GM12878 (cell line): ENCODE measurements at regions not wholly inside any gene's neighbourhood (a gene's known extent, or its start where the extent isn't known, plus 50 kb on each side); places are given as distances from the start of the nearest gene placed in this dataset.

Source experiments
- ATAC-seq: fragments of 200-7000 bp; cut with Tn5 transposase; 3 replicates; pipeline ENCODE4 v1.9.1; 2020; ENCODE audit warnings: mild to moderate bottlenecking, moderate library complexity
- BruUV-seq: library from RNA; stranded (reverse); fragments of 400-500 nt; replicated peaks from 2 replicates; lab custom pipeline; 2021; lab: Mats Ljungman, UMichigan
- CTCF ChIA-PET: fragments of 300-600 bp; sonication (Branson Sonifier 250); formaldehyde crosslinking; extraction: SDS; loops from one replicate; lab custom pipeline; 2021; ENCODE audit warnings: inconsistent platforms; lab: Yijun Ruan, JAX
- POLR2A ChIA-PET: fragments of 350-600 bp; formaldehyde crosslinking; extraction: SDS; loops from one replicate; lab custom pipeline; 2021; ENCODE audit warnings: inconsistent platforms; lab: Charles Lee
- RAD21 ChIA-PET: fragments of 300-600 bp; sonication (Branson Sonifier 250); formaldehyde crosslinking; loops from one replicate; lab custom pipeline; 2023; ENCODE audit warnings: antibody characterized with exemption; ENCODE audit not compliant: unreplicated experiment; lab: Charles Lee
- SMC1A ChIA-PET: fragments of 300-600 bp; sonication (Branson Sonifier 250); formaldehyde crosslinking; loops from one replicate; lab custom pipeline; 2023; ENCODE audit not compliant: unreplicated experiment, uncharacterized antibody; lab: Charles Lee
- DNase-seq: peaks from one replicate; pipeline ENCODE4 v3.0.0-alpha.2; 2011; ENCODE audit warnings: low read depth, low spot score
- FAIRE-seq: peaks from 3 replicates; lab custom pipeline; 2011; peaks lifted over from hg19 to GRCh38; lab: Jason Lieb, UNC
- H2AFZ ChIP-seq: 2 replicates; pipeline ENCODE4 v1.6.0; 2011; ENCODE audit warnings: low read depth, low read length, control low read depth; ENCODE audit not compliant: control insufficient read depth
- H3K27ac ChIP-seq: 2 replicates; pipeline ENCODE4 v1.5.1; 2011; ENCODE audit warnings: control low read depth; ENCODE audit not compliant: control insufficient read depth, insufficient read depth
- H3K27me3 ChIP-seq, 2 experiments: replicated peaks in 1 of 2; 2 replicates each; pipeline versions ENCODE4 v1.6.0 to v1.6.1; 2011; ENCODE audit warnings: low read length in 1 of 2; ENCODE audit not compliant: control insufficient read depth in 2 of 2, insufficient read depth in 2 of 2
- H3K36me3 ChIP-seq, 2 experiments: 2 replicates each; pipeline ENCODE4 v1.5.1; 2011; ENCODE audit warnings: low read length in 1 of 2; ENCODE audit not compliant: control insufficient read depth in 2 of 2, insufficient read depth in 2 of 2
- H3K4me1 ChIP-seq: 2 replicates; pipeline ENCODE4 v1.6.1; 2011; ENCODE audit warnings: mild to moderate bottlenecking, low read length, moderate library complexity, mixed read lengths; ENCODE audit not compliant: control insufficient read depth, insufficient read depth
- H3K4me2 ChIP-seq: 2 replicates; pipeline ENCODE4 v1.6.0; 2011; ENCODE audit warnings: control low read depth; ENCODE audit not compliant: control insufficient read depth, insufficient read depth
- H3K4me3 ChIP-seq: fragments of 200-600 bp; sonication (generic); 2 replicates; pipeline ENCODE4 v1.5.1; 2016
- H3K79me2 ChIP-seq: 2 replicates; pipeline ENCODE4 v1.6.0; 2011; ENCODE audit warnings: low read length; ENCODE audit not compliant: control insufficient read depth, insufficient read depth
- H3K9ac ChIP-seq: 2 replicates; pipeline ENCODE4 v1.8.0; 2011; ENCODE audit warnings: low read length, control low read depth, mixed read lengths; ENCODE audit not compliant: control insufficient read depth, insufficient read depth
- H3K9me3 ChIP-seq: replicated peaks from 3 replicates; pipeline ENCODE4 v1.5.1; 2011; ENCODE audit warnings: mild to moderate bottlenecking, low read length; ENCODE audit not compliant: control insufficient read depth, insufficient read depth
- H4K20me1 ChIP-seq: 2 replicates; pipeline ENCODE4 v1.6.0; 2011; ENCODE audit not compliant: control insufficient read depth, insufficient read depth
- CREB1 ChIP-seq: IDR thresholded peaks from 2 replicates; pipeline ENCODE4 v1.6.1; 2012; ENCODE audit warnings: low read depth, mild to moderate bottlenecking, inconsistent platforms
- EP300 ChIP-seq, 2 experiments: fragments of 150-350 bp in 1 of 2; IDR thresholded peaks; 2 replicates each; pipeline ENCODE4 v1.6.1; 2011 to 2012; ENCODE audit warnings: low read depth in 2 of 2, low read length in 2 of 2, borderline replicate concordance in 1 of 2, improper control_type of control experiment in 1 of 2, inconsistent platforms in 1 of 2; ENCODE audit not compliant: control insufficient read depth in 1 of 2
- FOXK2 ChIP-seq: fragments of 450-650 bp; IDR thresholded peaks from 2 replicates; pipeline ENCODE4 v1.6.1; 2017; ENCODE audit warnings: mild to moderate bottlenecking, moderate library complexity
- HDGF ChIP-seq: fragments of 450-650 bp; IDR thresholded peaks from 2 replicates; pipeline ENCODE4 v1.6.1; 2016; ENCODE audit warnings: antibody characterized with exemption
- KAT2A ChIP-seq: conservative IDR thresholded peaks from 2 replicates; pipeline ENCODE4 v1.6.1; 2011; ENCODE audit warnings: low read depth, low read length; ENCODE audit not compliant: control insufficient read depth
- KLF5 ChIP-seq: fragments of 450-650 bp; IDR thresholded peaks from 2 replicates; pipeline ENCODE4 v1.6.1; 2014; ENCODE audit warnings: mild to moderate bottlenecking; ENCODE audit not compliant: partially characterized antibody
- RFX5 ChIP-seq: IDR thresholded peaks from 2 replicates; pipeline ENCODE4 v1.6.1; 2011; ENCODE audit warnings: low read depth, low read length, improper control_type of control experiment
- SMAD5 ChIP-seq: IDR thresholded peaks from 2 replicates; pipeline ENCODE4 v1.6.1; 2016; ENCODE audit warnings: antibody characterized with exemption, low read depth
- SREBF1 ChIP-seq: IDR thresholded peaks from 2 replicates; pipeline ENCODE4 v1.6.1; 2012; ENCODE audit warnings: mild to moderate bottlenecking, low read length
- STAT1 ChIP-seq: fragments of 450-650 bp; conservative IDR thresholded peaks from 2 replicates; pipeline ENCODE4 v1.6.1; 2014; ENCODE audit warnings: antibody characterized with exemption, mild to moderate bottlenecking
- ZNF622 ChIP-seq: fragments of 450-650 bp; IDR thresholded peaks from 2 replicates; pipeline ENCODE4 v1.6.1; 2017; ENCODE audit warnings: mild to moderate bottlenecking, inconsistent platforms
- WGBS: methylation state at CpG from one replicate; pipeline ENCODE4 v1.1.6; 2016; ENCODE audit warnings: low lambda C conversion rate; ENCODE audit not compliant: insufficient replicate concordance, insufficient coverage; ENCODE audit errors: missing lambda C conversion rate; 5-methylcytosine and 5-hydroxymethylcytosine counted together
- in situ Hi-C: fragments of 300-500 bp; cut with MboI; formaldehyde crosslinking; loops from 9 replicates; pipeline ENCODE4 v1.14.3; 2018; ENCODE audit warnings: mixed read lengths
- intact Hi-C: fragments of 100-400 bp; cut with micrococcal nuclease; formaldehyde crosslinking; loops from one replicate; pipeline ENCODE4 v1.14.2; 2022; ENCODE audit not compliant: unreplicated experiment
- TF ChIP-seq, protein P1 (sequence below): fragments of 450-650 bp; IDR thresholded peaks from 2 replicates; pipeline ENCODE4 v1.6.1; 2018; ENCODE audit warnings: borderline replicate concordance, mild to moderate bottlenecking; ENCODE audit not compliant: partially characterized antibody
- TF ChIP-seq, protein P2 (sequence below): fragments of 150-350 bp; IDR thresholded peaks from 2 replicates; pipeline ENCODE4 v1.6.1; 2016; ENCODE audit warnings: low read depth, low read length
- TF ChIP-seq, protein P3 (sequence below): IDR thresholded peaks from 2 replicates; pipeline ENCODE4 v1.6.1; 2011; ENCODE audit warnings: mild to moderate bottlenecking, low read depth, low read length, moderate library complexity; ENCODE audit not compliant: insufficient replicate concordance
- TF ChIP-seq, protein P4 (sequence below): fragments of 450-650 bp; IDR thresholded peaks from 2 replicates; pipeline ENCODE4 v1.6.1; 2014; ENCODE audit warnings: mild to moderate bottlenecking

DNA sequence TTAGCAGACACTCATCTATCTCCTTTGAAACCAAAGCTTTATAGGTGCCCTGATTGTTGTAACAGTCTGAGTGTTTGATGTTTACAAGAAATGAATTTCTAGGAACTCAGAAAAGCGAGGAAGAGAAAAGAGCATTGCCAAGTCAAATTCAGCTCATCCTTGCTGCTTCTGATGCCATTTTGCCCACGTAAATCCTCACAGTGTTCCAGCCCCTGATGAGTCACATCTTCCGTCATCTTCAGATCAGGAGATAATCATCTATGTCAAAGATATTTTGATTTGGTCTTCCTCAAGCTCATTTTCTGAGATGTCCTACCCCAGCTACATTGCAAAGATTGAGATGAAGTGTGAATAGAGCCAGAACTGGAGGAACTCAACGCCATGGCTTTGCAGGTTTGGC, 426.2 kb downstream of the BMP2 start (continued):
- TF ChIP-seq, protein P1, sequence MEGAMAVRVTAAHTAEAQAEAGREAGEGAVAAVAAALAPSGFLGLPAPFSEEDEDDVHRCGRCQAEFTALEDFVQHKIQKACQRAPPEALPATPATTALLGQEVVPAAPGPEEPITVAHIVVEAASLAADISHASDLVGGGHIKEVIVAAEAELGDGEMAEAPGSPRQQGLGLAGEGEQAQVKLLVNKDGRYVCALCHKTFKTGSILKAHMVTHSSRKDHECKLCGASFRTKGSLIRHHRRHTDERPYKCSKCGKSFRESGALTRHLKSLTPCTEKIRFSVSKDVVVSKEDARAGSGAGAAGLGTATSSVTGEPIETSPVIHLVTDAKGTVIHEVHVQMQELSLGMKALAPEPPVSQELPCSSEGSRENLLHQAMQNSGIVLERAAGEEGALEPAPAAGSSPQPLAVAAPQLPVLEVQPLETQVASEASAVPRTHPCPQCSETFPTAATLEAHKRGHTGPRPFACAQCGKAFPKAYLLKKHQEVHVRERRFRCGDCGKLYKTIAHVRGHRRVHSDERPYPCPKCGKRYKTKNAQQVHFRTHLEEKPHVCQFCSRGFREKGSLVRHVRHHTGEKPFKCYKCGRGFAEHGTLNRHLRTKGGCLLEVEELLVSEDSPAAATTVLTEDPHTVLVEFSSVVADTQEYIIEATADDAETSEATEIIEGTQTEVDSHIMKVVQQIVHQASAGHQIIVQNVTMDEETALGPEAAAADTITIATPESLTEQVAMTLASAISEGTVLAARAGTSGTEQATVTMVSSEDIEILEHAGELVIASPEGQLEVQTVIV = no peak
- no peak for TF ChIP-seq KLF5
- TF ChIP-seq, protein P2, sequence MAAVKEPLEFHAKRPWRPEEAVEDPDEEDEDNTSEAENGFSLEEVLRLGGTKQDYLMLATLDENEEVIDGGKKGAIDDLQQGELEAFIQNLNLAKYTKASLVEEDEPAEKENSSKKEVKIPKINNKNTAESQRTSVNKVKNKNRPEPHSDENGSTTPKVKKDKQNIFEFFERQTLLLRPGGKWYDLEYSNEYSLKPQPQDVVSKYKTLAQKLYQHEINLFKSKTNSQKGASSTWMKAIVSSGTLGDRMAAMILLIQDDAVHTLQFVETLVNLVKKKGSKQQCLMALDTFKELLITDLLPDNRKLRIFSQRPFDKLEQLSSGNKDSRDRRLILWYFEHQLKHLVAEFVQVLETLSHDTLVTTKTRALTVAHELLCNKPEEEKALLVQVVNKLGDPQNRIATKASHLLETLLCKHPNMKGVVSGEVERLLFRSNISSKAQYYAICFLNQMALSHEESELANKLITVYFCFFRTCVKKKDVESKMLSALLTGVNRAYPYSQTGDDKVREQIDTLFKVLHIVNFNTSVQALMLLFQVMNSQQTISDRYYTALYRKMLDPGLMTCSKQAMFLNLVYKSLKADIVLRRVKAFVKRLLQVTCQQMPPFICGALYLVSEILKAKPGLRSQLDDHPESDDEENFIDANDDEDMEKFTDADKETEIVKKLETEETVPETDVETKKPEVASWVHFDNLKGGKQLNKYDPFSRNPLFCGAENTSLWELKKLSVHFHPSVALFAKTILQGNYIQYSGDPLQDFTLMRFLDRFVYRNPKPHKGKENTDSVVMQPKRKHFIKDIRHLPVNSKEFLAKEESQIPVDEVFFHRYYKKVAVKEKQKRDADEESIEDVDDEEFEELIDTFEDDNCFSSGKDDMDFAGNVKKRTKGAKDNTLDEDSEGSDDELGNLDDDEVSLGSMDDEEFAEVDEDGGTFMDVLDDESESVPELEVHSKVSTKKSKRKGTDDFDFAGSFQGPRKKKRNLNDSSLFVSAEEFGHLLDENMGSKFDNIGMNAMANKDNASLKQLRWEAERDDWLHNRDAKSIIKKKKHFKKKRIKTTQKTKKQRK = no peak

DNA sequence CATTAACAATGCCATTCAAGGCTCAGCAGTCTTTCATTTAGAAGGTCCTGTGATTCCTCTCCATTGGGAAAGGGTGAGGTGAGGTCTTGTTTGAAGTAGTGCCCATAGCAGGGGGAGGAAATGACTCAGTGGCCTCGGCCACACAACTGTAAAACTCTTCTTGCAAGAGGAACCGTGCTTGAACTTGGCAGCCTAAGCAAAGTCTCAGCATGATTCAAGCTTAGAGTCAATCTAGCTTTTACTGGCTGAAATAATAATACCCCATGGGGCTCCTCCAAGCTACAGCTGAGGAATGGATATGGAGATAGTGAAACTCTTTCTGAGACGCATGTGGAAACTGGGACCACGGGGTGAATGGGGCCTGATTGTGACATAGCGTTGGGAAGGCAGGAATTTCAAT, 428.2 kb downstream of the BMP2 start:
- POLR2A ChIA-PET = interaction anchor here (1.6 kb wide), 1 partner anchor 11 kb away, joined by 3 read pairs; no protein-coding TSS in a partner anchor
- no peak for DNase-seq
- in situ Hi-C loops = no loop called here
- RAD21 ChIA-PET = no interaction called here
- H3K4me1 ChIP-seq = no peaks in the 10 kb centered on the region
- no peaks in the 10 kb centered on the region for H4K20me1 ChIP-seq
- CTCF ChIA-PET = interaction anchor here (1.1 kb wide), 1 partner anchor 54 kb away, joined by 3 read pairs; no protein-coding TSS in a partner anchor
- no peak overlapping the region for H2AFZ ChIP-seq
- H3K27me3 ChIP-seq = no peaks in the 10 kb centered on the region
- no peak overlapping the region for H3K4me2 ChIP-seq
- intact Hi-C loops = loop anchor here (10.0 kb wide), 1 partner anchor 59 kb away; no protein-coding TSS in a partner anchor
- no peaks in the 10 kb centered on the region for H3K79me2 ChIP-seq
- SMC1A ChIA-PET = interaction anchor here (1.2 kb wide), 1 partner anchor 52 kb away, joined by 3 read pairs; no protein-coding TSS in a partner anchor
- WGBS = 8% methylated on average over 5 of the region's 5 CpGs
- ATAC-seq = no peak; the same call in 2 of the 3 replicates
- H3K36me3 ChIP-seq = no peaks in the 10 kb centered on the region
- H3K27ac ChIP-seq = no peak overlapping the region
- H3K9me3 ChIP-seq = no peaks in the 10 kb centered on the region
- BruUV-seq = no TSS peak
- no peak for FAIRE-seq
- no peak overlapping the region for H3K9ac ChIP-seq
- H3K4me3 ChIP-seq = no peak overlapping the region
- TF ChIP-seq, protein P3, sequence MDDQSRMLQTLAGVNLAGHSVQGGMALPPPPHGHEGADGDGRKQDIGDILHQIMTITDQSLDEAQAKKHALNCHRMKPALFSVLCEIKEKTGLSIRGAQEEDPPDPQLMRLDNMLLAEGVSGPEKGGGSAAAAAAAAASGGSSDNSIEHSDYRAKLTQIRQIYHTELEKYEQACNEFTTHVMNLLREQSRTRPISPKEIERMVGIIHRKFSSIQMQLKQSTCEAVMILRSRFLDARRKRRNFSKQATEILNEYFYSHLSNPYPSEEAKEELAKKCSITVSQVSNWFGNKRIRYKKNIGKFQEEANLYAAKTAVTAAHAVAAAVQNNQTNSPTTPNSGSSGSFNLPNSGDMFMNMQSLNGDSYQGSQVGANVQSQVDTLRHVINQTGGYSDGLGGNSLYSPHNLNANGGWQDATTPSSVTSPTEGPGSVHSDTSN = no peak
- no peak for TF ChIP-seq ZNF622
- TF ChIP-seq CREB1 = no peak
- TF ChIP-seq SMAD5 = no peak
- TF ChIP-seq STAT1 = no peak
- TF ChIP-seq, protein P4, sequence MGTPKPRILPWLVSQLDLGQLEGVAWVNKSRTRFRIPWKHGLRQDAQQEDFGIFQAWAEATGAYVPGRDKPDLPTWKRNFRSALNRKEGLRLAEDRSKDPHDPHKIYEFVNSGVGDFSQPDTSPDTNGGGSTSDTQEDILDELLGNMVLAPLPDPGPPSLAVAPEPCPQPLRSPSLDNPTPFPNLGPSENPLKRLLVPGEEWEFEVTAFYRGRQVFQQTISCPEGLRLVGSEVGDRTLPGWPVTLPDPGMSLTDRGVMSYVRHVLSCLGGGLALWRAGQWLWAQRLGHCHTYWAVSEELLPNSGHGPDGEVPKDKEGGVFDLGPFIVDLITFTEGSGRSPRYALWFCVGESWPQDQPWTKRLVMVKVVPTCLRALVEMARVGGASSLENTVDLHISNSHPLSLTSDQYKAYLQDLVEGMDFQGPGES = no peak
- TF ChIP-seq FOXK2 = no peak
- TF ChIP-seq RFX5 = no peak
- no peak for TF ChIP-seq KAT2A
- no peak for TF ChIP-seq EP300 (IDR thresholded peaks at IDR 0.05; ENCODE audit: borderline replicate concordance in 1 of 2, control insufficient read depth in 1 of 2, low read depth in 2 of 2, low read length in 2 of 2)
- no peak for TF ChIP-seq HDGF
- no peak for TF ChIP-seq SREBF1
